ENCODE measurements at regions not wholly inside any gene's neighbourhood (a gene's known extent, or its start where the extent isn't known, plus 50 kb on each side); places are given as distances from the start of the nearest gene placed in this dataset.

- Histone ChIP-seq H3K9ac (no peak overlapping the region), H3K27me3 (replicated peaks; ENCODE audit: insufficient read depth) (no peaks in the 10 kb centered on the region), H2AFZ (no peak overlapping the region), H3K4me3 (no peak overlapping the region), H4K20me1 (ENCODE audit: insufficient read depth) (no peaks in the 10 kb centered on the region), H3F3A (ENCODE audit: insufficient read depth) (no peaks in the 10 kb centered on the region), H3K9me2 (ENCODE audit: insufficient read depth) (no peaks in the 10 kb centered on the region), H3K79me2 (ENCODE audit: insufficient read depth) (no peaks in the 10 kb centered on the region), H3K4me1 (ENCODE audit: insufficient read depth) (no peaks in the 10 kb centered on the region), H3K9me3 (ENCODE audit: low read depth) (no peaks in the 10 kb centered on the region), H3K4me2 (ENCODE audit: unreplicated experiment) (no peak overlapping the region), H3K27ac (no peak overlapping the region), H3K36me3 (ENCODE audit: low read depth) (no peaks in the 10 kb centered on the region)
- no peak for TF ChIP-seq EZH2 (IDR thresholded peaks at IDR 0.05; ENCODE audit: insufficient read depth, poor library complexity, severe bottlenecking)
- TF ChIP-seq EZH2phosphoT487 (IDR thresholded peaks at IDR 0.05; ENCODE audit: insufficient read depth, low read depth): no peak
- WGBS, 2 experiments (ENCODE audit: low coverage in 1 of 2, low lambda C conversion rate in 2 of 2, missing lambda C conversion rate in 2 of 2): 51% methylated on average over 2 of the region's 2 CpGs
- in situ Hi-C loops (cut with MboI): no loop called here
- no peak for DNase-seq
Measured at GRCh38 chr4:127001933-127002332, 630.8 kb upstream of the INTU start.

GRCh38 chr4:127006446-127006877 is 626.3 kb upstream of the INTU start:
- peak; percentile 6 for DNase-seq
- H4K20me1 ChIP-seq (ENCODE audit: insufficient read depth): no peaks in the 10 kb centered on the region
- H3K9ac ChIP-seq: no peak overlapping the region
- no peaks in the 10 kb centered on the region for H3K9me2 ChIP-seq (ENCODE audit: insufficient read depth)
- H3F3A ChIP-seq (ENCODE audit: insufficient read depth): no peaks in the 10 kb centered on the region
- H3K4me3 ChIP-seq: no peak overlapping the region
- no peak overlapping the region for H2AFZ ChIP-seq
- no peaks in the 10 kb centered on the region for H3K9me3 ChIP-seq (ENCODE audit: low read depth)
- H3K27ac ChIP-seq: no peak overlapping the region
- H3K36me3 ChIP-seq (ENCODE audit: low read depth): no peaks in the 10 kb centered on the region
- H3K4me1 ChIP-seq (ENCODE audit: insufficient read depth): no peaks in the 10 kb centered on the region
- H3K27me3 ChIP-seq (replicated peaks; ENCODE audit: insufficient read depth): no peaks in the 10 kb centered on the region
- no peaks in the 10 kb centered on the region for H3K79me2 ChIP-seq (ENCODE audit: insufficient read depth)
- no peak overlapping the region for H3K4me2 ChIP-seq (ENCODE audit: unreplicated experiment)
- in situ Hi-C loops (cut with MboI): no loop called here
- TF ChIP-seq EZH2phosphoT487 (IDR thresholded peaks at IDR 0.05; ENCODE audit: insufficient read depth, low read depth): no peak
- TF ChIP-seq EZH2 (IDR thresholded peaks at IDR 0.05; ENCODE audit: insufficient read depth, poor library complexity, severe bottlenecking): no peak

GRCh38 chr4:127007305-127007704 is 625.5 kb upstream of the INTU start:
- DNase-seq: no peak
- Histone ChIP-seq H3K4me2 (ENCODE audit: unreplicated experiment) (no peak overlapping the region), H3K79me2 (ENCODE audit: insufficient read depth) (no peaks in the 10 kb centered on the region), H3K27me3 (replicated peaks; ENCODE audit: insufficient read depth) (no peaks in the 10 kb centered on the region), H3K27ac (no peak overlapping the region), H3K4me1 (ENCODE audit: insufficient read depth) (peaks cover 3% of the 10 kb centered on the region; the same call in 1 of the 2 replicates), H3K36me3 (ENCODE audit: low read depth) (no peaks in the 10 kb centered on the region), H4K20me1 (ENCODE audit: insufficient read depth) (no peaks in the 10 kb centered on the region), H3K9me2 (ENCODE audit: insufficient read depth) (no peaks in the 10 kb centered on the region), H3K4me3 (no peak overlapping the region), H3K9ac (no peak overlapping the region), H3F3A (ENCODE audit: insufficient read depth) (no peaks in the 10 kb centered on the region), H3K9me3 (ENCODE audit: low read depth) (no peaks in the 10 kb centered on the region), H2AFZ (no peak overlapping the region; the same call in 1 of the 2 replicates)
- WGBS, 2 experiments (ENCODE audit: low coverage in 1 of 2, low lambda C conversion rate in 2 of 2, missing lambda C conversion rate in 2 of 2): 55 to 60% methylated on average over 3 of the region's 3 CpGs
- TF ChIP-seq EZH2phosphoT487 (IDR thresholded peaks at IDR 0.05; ENCODE audit: insufficient read depth, low read depth): no peak
- TF ChIP-seq EZH2 (IDR thresholded peaks at IDR 0.05; ENCODE audit: insufficient read depth, poor library complexity, severe bottlenecking): no peak
- in situ Hi-C loops (cut with MboI): no loop called here

- Histone ChIP-seq H2AFZ (no peak overlapping the region), H3K4me3 (no peak overlapping the region), H4K20me1 (ENCODE audit: insufficient read depth) (no peaks in the 10 kb centered on the region), H3K36me3 (ENCODE audit: low read depth) (no peaks in the 10 kb centered on the region), H3K27me3 (replicated peaks; ENCODE audit: insufficient read depth) (no peaks in the 10 kb centered on the region), H3K4me1 (ENCODE audit: insufficient read depth) (peaks cover 10% of the 10 kb centered on the region; the same call in 1 of the 2 replicates), H3K9me2 (ENCODE audit: insufficient read depth) (no peaks in the 10 kb centered on the region), H3K27ac (no peak overlapping the region), H3K9ac (no peak overlapping the region), H3K79me2 (ENCODE audit: insufficient read depth) (no peaks in the 10 kb centered on the region), H3F3A (ENCODE audit: insufficient read depth) (no peaks in the 10 kb centered on the region), H3K9me3 (ENCODE audit: low read depth) (no peaks in the 10 kb centered on the region), H3K4me2 (ENCODE audit: unreplicated experiment) (no peak overlapping the region)
- in situ Hi-C loops (cut with MboI): no loop called here
- TF ChIP-seq EZH2phosphoT487 (IDR thresholded peaks at IDR 0.05; ENCODE audit: insufficient read depth, low read depth): no peak
- TF ChIP-seq EZH2 (IDR thresholded peaks at IDR 0.05; ENCODE audit: insufficient read depth, poor library complexity, severe bottlenecking): no peak
- peak; percentile 57 for DNase-seq
Measured at GRCh38 chr4:127012549-127012948, 620.2 kb upstream of the INTU start.

- no peak for DNase-seq
- no peaks in the 10 kb centered on the region for H3K9me2 ChIP-seq (ENCODE audit: insufficient read depth)
- H4K20me1 ChIP-seq (ENCODE audit: insufficient read depth): no peaks in the 10 kb centered on the region
- no peak overlapping the region for H3K27ac ChIP-seq
- no peak for TF ChIP-seq EZH2phosphoT487 (IDR thresholded peaks at IDR 0.05; ENCODE audit: insufficient read depth, low read depth)
- TF ChIP-seq EZH2 (IDR thresholded peaks at IDR 0.05; ENCODE audit: insufficient read depth, poor library complexity, severe bottlenecking): no peak
- no peak overlapping the region for H2AFZ ChIP-seq
- H3K4me1 ChIP-seq (ENCODE audit: insufficient read depth): peaks cover 10% of the 10 kb centered on the region; the same call in 1 of the 2 replicates
- H3K4me2 ChIP-seq (ENCODE audit: unreplicated experiment): no peak overlapping the region
- H3K27me3 ChIP-seq (replicated peaks; ENCODE audit: insufficient read depth): no peaks in the 10 kb centered on the region
- in situ Hi-C loops (cut with MboI): no loop called here
- no peak overlapping the region for H3K4me3 ChIP-seq
- no peaks in the 10 kb centered on the region for H3F3A ChIP-seq (ENCODE audit: insufficient read depth)
- H3K9me3 ChIP-seq (ENCODE audit: low read depth): no peaks in the 10 kb centered on the region
- H3K9ac ChIP-seq: no peak overlapping the region
- 82 to 91% methylated on average over 5 of the region's 5 CpGs for WGBS, 2 experiments (ENCODE audit: low coverage in 1 of 2, low lambda C conversion rate in 2 of 2, missing lambda C conversion rate in 2 of 2)
- H3K36me3 ChIP-seq (ENCODE audit: low read depth): no peaks in the 10 kb centered on the region
- no peaks in the 10 kb centered on the region for H3K79me2 ChIP-seq (ENCODE audit: insufficient read depth)
Measured at GRCh38 chr4:127015667-127016117, 617.1 kb upstream of the INTU start.

Data from GM23248 (cell line).